ENCODE measurements at regions not wholly inside any gene's neighbourhood (a gene's known extent, or its start where the extent isn't known, plus 50 kb on each side); places are given as distances from the start of the nearest gene placed in this dataset.

DNA sequence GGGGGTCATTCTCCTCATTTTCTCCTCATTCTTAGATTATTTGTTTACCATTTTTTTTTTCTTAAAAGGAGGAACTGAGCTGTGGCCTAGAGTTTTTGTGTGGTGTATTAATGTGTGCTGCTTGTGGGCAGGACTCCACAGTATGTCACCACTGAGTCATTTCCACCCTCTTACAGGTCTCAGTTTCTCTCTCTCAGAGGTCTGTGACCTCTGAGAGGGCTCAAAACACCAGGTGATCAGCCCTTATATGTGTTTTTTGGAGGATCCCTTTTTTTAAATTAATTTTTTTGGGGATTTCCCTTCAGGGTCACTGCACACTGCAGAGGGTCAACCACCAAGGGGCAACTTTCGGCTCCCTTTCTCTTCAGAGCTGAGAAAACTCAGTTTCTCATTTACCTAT, 166.4 kb downstream of the SUCNR1 start:
- H3K4me3 ChIP-seq (ENCODE audit: low read length in 2 of 2), result no peak overlapping the region
- no peak for ATAC-seq (ENCODE audit: low FRiP score)
- H3K9me3 ChIP-seq (ENCODE audit: control insufficient read depth, low read length), result no peaks in the 10 kb centered on the region
- no peak overlapping the region for H3K27ac ChIP-seq (ENCODE audit: low read depth in 1 of 2, low read length in 2 of 2)
- 97 to 100% methylated on average over 1 of the region's 1 CpG for WGBS, 2 donors
- peaks cover 0 to 2% of the 10 kb centered on the region in 2 donors for H3K4me1 ChIP-seq (ENCODE audit: control insufficient read depth in 1 of 2, insufficient read depth in 2 of 2, low read length in 2 of 2)
- no peaks in the 10 kb centered on the region for H3K27me3 ChIP-seq (ENCODE audit: control insufficient read depth in 1 of 2, insufficient read depth in 2 of 2, low read length in 1 of 2)
- H3K36me3 ChIP-seq (ENCODE audit: control insufficient read depth in 1 of 2, insufficient read depth in 2 of 2, low read length in 1 of 2), result no peaks in the 10 kb centered on the region
- intact Hi-C loops (cut with DNase I), result no loop called here
- DNase-seq, result no peak

DNA sequence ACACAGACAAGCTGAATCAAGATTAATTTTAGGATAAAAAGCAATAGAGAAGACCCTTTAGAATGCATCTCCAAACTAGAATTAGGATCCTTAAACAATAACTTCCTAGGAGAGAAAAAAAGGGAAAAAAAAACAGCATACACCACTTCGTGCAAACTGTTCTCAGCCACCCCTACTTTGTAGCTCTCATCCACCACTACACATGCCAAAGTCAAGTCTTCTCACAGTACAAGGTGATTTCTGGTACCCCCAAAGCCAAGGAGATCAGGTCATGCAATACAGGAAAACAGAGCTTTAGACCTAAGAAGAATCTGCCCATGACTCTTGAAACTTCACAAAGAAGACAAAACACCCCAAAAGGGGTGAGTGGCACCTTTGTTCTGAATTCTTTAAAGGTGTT, 166.9 kb downstream of the SUCNR1 start:
- 69 to 75% methylated on average over 1 of the region's 1 CpG for WGBS, 2 donors

DNA sequence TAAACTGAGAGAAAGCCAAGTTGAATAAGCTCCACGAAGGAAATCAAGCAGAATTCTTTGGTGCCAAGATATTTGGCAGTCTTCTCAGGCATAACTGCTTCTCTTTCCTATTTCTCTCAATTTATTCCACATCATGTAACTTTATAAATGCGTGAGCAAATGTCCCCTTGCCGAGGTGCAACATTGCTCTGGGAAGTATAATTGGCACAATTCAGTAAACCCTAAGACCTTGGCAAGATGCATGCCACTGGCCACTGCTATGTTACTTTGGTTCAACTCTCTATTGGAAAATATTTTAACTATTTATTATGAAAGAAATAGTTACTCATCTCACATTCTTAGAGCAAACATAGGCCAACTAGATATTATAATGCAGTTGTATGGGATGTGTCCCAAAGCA, 170.2 kb downstream of the SUCNR1 start:
- WGBS, 2 donors, result 1 to 8% methylated on average over 3 of the region's 3 CpGs
- no peak overlapping the region for H3K4me3 ChIP-seq (ENCODE audit: low read length in 2 of 2)
- H3K4me1 ChIP-seq (ENCODE audit: control insufficient read depth in 1 of 2, insufficient read depth in 2 of 2, low read length in 2 of 2), result peaks cover 0 to 2% of the 10 kb centered on the region in 2 donors
- intact Hi-C loops (cut with DNase I), result no loop called here
- H3K9me3 ChIP-seq (ENCODE audit: control insufficient read depth, low read length), result no peaks in the 10 kb centered on the region
- H3K27me3 ChIP-seq (ENCODE audit: control insufficient read depth in 1 of 2, insufficient read depth in 2 of 2, low read length in 1 of 2), result no peaks in the 10 kb centered on the region
- DNase-seq (peak in 1 of 2 donors; percentile 46), ATAC-seq (ENCODE audit: low FRiP score) (peak; percentile 64)
- peak overlapping the region in 1 of 2 donors; percentile 19 for H3K27ac ChIP-seq (ENCODE audit: low read depth in 1 of 2, low read length in 2 of 2)
- no peaks in the 10 kb centered on the region for H3K36me3 ChIP-seq (ENCODE audit: control insufficient read depth in 1 of 2, insufficient read depth in 2 of 2, low read length in 1 of 2)

More for the DNA sequence above, 166.9 kb downstream of the SUCNR1 start:
- DNase-seq (no peak), ATAC-seq (ENCODE audit: low FRiP score) (no peak)
- H3K9me3 ChIP-seq (ENCODE audit: control insufficient read depth, low read length), result no peaks in the 10 kb centered on the region
- H3K27me3 ChIP-seq (ENCODE audit: control insufficient read depth in 1 of 2, insufficient read depth in 2 of 2, low read length in 1 of 2), result no peaks in the 10 kb centered on the region
- no peak overlapping the region for H3K4me3 ChIP-seq (ENCODE audit: low read length in 2 of 2)
- no peak overlapping the region for H3K27ac ChIP-seq (ENCODE audit: low read depth in 1 of 2, low read length in 2 of 2)
- intact Hi-C loops (cut with DNase I), result no loop called here
- H3K36me3 ChIP-seq (ENCODE audit: control insufficient read depth in 1 of 2, insufficient read depth in 2 of 2, low read length in 1 of 2), result no peaks in the 10 kb centered on the region
- peaks cover 0 to 2% of the 10 kb centered on the region in 2 donors for H3K4me1 ChIP-seq (ENCODE audit: control insufficient read depth in 1 of 2, insufficient read depth in 2 of 2, low read length in 2 of 2)

DNA sequence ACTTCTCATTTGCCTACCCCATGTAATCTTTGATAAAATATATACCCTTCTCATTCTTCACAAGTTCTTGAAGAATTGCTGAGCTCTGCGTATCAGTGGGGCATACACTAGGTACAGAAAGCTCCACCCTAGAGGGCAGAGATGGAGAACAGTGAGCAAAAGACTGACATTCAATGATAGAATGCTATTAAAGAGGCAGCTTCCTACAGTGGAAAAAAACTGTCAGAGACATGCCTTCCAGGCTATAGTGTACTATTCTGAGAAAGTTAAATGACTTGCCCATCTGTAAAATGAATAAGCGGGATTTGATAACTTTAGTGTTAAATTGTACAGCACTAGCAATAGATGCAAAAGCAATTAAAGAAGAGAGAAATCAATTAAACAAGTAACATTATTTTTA, 172.8 kb downstream of the SUCNR1 start:
- H3K27me3 ChIP-seq (ENCODE audit: control insufficient read depth in 1 of 2, insufficient read depth in 2 of 2, low read length in 1 of 2), result no peaks in the 10 kb centered on the region
- DNase-seq (no peak), ATAC-seq (ENCODE audit: low FRiP score) (no peak)
- no peaks in the 10 kb centered on the region for H3K36me3 ChIP-seq (ENCODE audit: control insufficient read depth in 1 of 2, insufficient read depth in 2 of 2, low read length in 1 of 2)
- H3K9me3 ChIP-seq (ENCODE audit: control insufficient read depth, low read length), result no peaks in the 10 kb centered on the region
- intact Hi-C loops (cut with DNase I), result no loop called here
- H3K27ac ChIP-seq (ENCODE audit: low read depth in 1 of 2, low read length in 2 of 2), result no peak overlapping the region
- H3K4me3 ChIP-seq (ENCODE audit: low read length in 2 of 2), result no peak overlapping the region
- 99% methylated on average over 2 of the region's 2 CpGs for WGBS, 2 donors
- peaks cover 0 to 2% of the 10 kb centered on the region in 2 donors for H3K4me1 ChIP-seq (ENCODE audit: control insufficient read depth in 1 of 2, insufficient read depth in 2 of 2, low read length in 2 of 2)

DNA sequence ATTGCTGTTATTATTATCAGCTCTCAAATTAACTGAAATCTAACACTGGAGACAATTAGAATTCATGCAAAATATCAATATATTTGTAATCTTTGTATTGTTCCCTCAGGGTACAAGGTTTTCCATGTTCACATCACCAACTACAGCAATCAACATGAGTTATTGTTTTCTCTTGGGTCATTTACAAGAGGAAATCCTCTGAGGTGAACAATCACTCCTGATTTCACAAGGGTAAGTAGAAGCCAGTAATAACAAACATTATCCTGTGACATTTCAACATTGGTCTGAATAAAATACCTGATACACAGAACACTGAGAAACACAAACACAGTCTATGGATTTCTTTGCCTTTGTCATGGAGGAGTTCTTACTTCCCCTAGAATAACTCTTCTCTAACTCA, 174.0 kb downstream of the SUCNR1 start:
- Histone ChIP-seq H3K36me3 (ENCODE audit: control insufficient read depth in 1 of 2, insufficient read depth in 2 of 2, low read length in 1 of 2) (no peaks in the 10 kb centered on the region), H3K9me3 (ENCODE audit: control insufficient read depth, low read length) (no peaks in the 10 kb centered on the region), H3K4me1 (ENCODE audit: control insufficient read depth in 1 of 2, insufficient read depth in 2 of 2, low read length in 2 of 2) (peaks cover 0 to 2% of the 10 kb centered on the region in 2 donors), H3K4me3 (ENCODE audit: low read length in 2 of 2) (no peak overlapping the region), H3K27ac (ENCODE audit: low read depth in 1 of 2, low read length in 2 of 2) (no peak overlapping the region), H3K27me3 (ENCODE audit: control insufficient read depth in 1 of 2, insufficient read depth in 2 of 2, low read length in 1 of 2) (no peaks in the 10 kb centered on the region)
- DNase-seq (no peak), ATAC-seq (ENCODE audit: low FRiP score) (peak; percentile 49)
- intact Hi-C loops (cut with DNase I), result no loop called here

DNA sequence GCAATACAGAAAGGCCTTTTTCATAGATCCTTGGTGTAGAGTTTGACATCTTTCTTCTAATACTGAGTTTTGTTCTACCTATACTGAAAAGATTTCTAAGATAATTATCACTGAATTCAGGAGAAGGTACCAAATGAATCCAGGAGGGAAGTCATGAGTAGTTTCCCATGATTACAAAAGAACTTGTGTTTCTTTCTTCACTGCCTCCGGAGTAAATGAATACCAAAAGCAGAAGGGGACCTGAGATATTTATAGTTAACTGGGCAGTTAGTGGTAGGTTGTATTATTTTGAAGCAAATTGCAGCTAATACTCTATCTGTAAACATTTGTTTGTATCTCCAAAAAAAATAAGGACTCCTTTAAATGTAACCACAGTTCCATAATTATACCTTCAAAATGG, 175.4 kb downstream of the SUCNR1 start:
- ATAC-seq (ENCODE audit: low FRiP score) (no peak), DNase-seq (no peak)
- Histone ChIP-seq H3K4me3 (ENCODE audit: low read length in 2 of 2) (no peak overlapping the region), H3K27ac (ENCODE audit: low read depth in 1 of 2, low read length in 2 of 2) (no peak overlapping the region), H3K9me3 (ENCODE audit: control insufficient read depth, low read length) (no peaks in the 10 kb centered on the region), H3K4me1 (ENCODE audit: control insufficient read depth in 1 of 2, insufficient read depth in 2 of 2, low read length in 2 of 2) (no peaks in the 10 kb centered on the region), H3K27me3 (ENCODE audit: control insufficient read depth in 1 of 2, insufficient read depth in 2 of 2, low read length in 1 of 2) (no peaks in the 10 kb centered on the region), H3K36me3 (ENCODE audit: control insufficient read depth in 1 of 2, insufficient read depth in 2 of 2, low read length in 1 of 2) (no peaks in the 10 kb centered on the region)
- intact Hi-C loops (cut with DNase I), result no loop called here
- 73 to 91% methylated on average over 1 of the region's 1 CpG for WGBS, 2 donors

DNA sequence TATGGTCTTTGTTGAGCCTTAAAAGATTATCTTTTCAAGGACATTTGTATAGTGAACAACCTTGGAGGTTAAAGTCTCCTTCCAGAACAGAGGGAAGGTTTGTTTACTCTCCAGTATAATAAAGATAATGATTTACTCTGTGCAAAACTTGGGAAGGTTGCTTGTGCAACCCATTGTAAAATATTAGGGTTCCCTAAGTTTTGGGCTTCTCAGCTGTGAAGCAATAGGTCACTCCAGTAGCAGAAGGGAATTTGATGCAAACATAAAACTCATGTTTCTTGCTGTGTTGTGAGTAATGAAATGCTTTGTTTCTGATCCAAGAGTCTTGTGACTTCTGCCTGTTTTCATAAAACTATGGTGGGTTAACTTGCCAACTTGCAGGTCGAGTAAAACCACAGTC, 177.5 kb downstream of the SUCNR1 start:
- H3K4me3 ChIP-seq (ENCODE audit: low read length in 2 of 2), result no peak overlapping the region
- ATAC-seq (ENCODE audit: low FRiP score) (no peak), DNase-seq (no peak)
- no peak overlapping the region for H3K27ac ChIP-seq (ENCODE audit: low read depth in 1 of 2, low read length in 2 of 2)
- H3K9me3 ChIP-seq (ENCODE audit: control insufficient read depth, low read length), result no peaks in the 10 kb centered on the region
- intact Hi-C loops (cut with DNase I), result no loop called here
- H3K27me3 ChIP-seq (ENCODE audit: control insufficient read depth in 1 of 2, insufficient read depth in 2 of 2, low read length in 1 of 2), result no peaks in the 10 kb centered on the region
- no peaks in the 10 kb centered on the region for H3K36me3 ChIP-seq (ENCODE audit: control insufficient read depth in 1 of 2, insufficient read depth in 2 of 2, low read length in 1 of 2)
- no peaks in the 10 kb centered on the region for H3K4me1 ChIP-seq (ENCODE audit: control insufficient read depth in 1 of 2, insufficient read depth in 2 of 2, low read length in 2 of 2)
- WGBS, 2 donors, result 85 to 89% methylated on average over 1 of the region's 1 CpG

DNA sequence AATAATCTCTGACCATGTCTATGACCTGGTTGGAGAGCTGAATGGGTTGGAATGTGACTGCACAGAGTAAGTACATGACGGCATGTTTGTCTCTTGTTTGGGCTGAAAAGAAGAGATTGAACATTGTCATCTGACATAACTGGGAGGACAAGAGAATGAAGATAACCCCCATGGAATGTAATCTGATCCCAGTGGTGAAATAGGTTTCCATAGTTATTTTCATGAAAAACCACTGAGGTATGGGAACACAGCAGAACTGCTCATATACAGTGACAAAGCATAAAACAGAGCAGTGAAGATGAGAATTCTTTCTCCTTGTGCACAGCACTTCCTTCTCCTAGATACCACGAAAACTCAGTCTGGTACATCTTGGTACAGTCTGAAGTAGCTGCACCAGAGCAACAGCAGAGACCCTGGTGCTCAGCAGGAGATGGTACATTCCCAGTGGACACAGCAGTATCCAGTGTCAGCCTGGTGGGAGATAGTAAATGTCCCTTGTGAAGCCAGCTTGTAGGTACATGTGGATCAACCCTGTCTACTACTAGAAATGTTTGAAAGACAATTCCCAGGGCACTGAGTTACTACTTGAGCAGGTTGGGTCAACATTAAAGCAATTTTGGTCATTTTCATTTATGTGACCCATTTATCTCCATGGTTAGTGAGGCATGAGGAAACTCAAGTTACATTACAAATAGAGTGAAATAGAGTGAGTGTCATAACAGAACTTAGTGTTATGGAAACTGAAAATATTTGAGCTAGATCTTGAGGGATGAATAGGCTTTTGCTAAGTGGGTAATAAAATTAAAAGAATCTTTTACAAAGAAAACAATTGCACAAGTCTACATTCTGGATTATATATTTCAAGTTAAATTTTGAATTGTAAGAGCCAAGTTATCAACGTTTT, 178.3 kb downstream of the SUCNR1 start:
- no peaks in the 10 kb centered on the region for H3K27me3 ChIP-seq (ENCODE audit: control insufficient read depth in 1 of 2, insufficient read depth in 2 of 2, low read length in 1 of 2)
- H3K9me3 ChIP-seq (ENCODE audit: control insufficient read depth, low read length), result no peaks in the 10 kb centered on the region
- no peaks in the 10 kb centered on the region for H3K36me3 ChIP-seq (ENCODE audit: control insufficient read depth in 1 of 2, insufficient read depth in 2 of 2, low read length in 1 of 2)
- no peak overlapping the region for H3K4me3 ChIP-seq (ENCODE audit: low read length in 2 of 2)
- no peaks in the 10 kb centered on the region for H3K4me1 ChIP-seq (ENCODE audit: control insufficient read depth in 1 of 2, insufficient read depth in 2 of 2, low read length in 2 of 2)
- intact Hi-C loops (cut with DNase I), result no loop called here
- no peak overlapping the region for H3K27ac ChIP-seq (ENCODE audit: low read depth in 1 of 2, low read length in 2 of 2)
- 71 to 75% methylated on average over 3 of the region's 3 CpGs for WGBS, 2 donors
- DNase-seq, result no peak
- ATAC-seq (ENCODE audit: low FRiP score), result peak; percentile 28

DNA sequence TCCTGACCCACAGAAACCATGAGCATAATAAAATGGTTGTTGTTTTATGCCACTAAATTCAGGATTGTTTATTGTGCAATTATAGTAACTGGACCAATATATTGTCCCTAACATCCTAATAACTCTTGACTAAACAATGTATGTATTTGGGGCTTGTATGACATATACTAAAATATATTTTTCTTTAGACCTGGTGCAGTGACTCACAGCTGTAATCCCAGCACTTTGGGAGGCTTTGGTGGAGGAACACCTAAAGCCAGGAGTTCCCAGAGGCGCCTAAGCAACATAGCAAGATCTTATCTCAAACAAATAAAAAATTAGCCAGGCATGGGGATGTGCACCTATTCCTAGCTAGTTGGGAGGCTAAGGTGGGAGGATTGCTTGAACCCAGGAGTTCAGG, 180.4 kb downstream of the SUCNR1 start:
- Histone ChIP-seq H3K4me3 (ENCODE audit: low read length in 2 of 2) (no peak overlapping the region), H3K4me1 (ENCODE audit: control insufficient read depth in 1 of 2, insufficient read depth in 2 of 2, low read length in 2 of 2) (no peaks in the 10 kb centered on the region), H3K27ac (ENCODE audit: low read depth in 1 of 2, low read length in 2 of 2) (no peak overlapping the region), H3K9me3 (ENCODE audit: control insufficient read depth, low read length) (no peaks in the 10 kb centered on the region), H3K27me3 (ENCODE audit: control insufficient read depth in 1 of 2, insufficient read depth in 2 of 2, low read length in 1 of 2) (no peaks in the 10 kb centered on the region), H3K36me3 (ENCODE audit: control insufficient read depth in 1 of 2, insufficient read depth in 2 of 2, low read length in 1 of 2) (no peaks in the 10 kb centered on the region)
- no peak for DNase-seq
- 95% methylated on average over 1 of the region's 1 CpG for WGBS, 2 donors
- intact Hi-C loops (cut with DNase I), result no loop called here
- no peak for ATAC-seq (ENCODE audit: low FRiP score)

All from aorta (tissue), 5 donors.